GM20000 (cell line): ENCODE measurements at regions not wholly inside any gene's neighbourhood (a gene's known extent, or its start where the extent isn't known, plus 50 kb on each side); places are given as distances from the start of the nearest gene placed in this dataset.
"Not testable (repeated sequence)": the region's sequence is repeated elsewhere in the genome, so short reads cannot be mapped to it uniquely, and the experiment has no call there.

Experiments
- DNase-seq: peaks from one replicate; pipeline ENCODE4 v3.0.0; 2012; ENCODE audit warnings: low spot score
- TF ChIP-seq, protein P1 (sequence below): IDR thresholded peaks from 2 replicates; pipeline ENCODE4 v1.5.1; 2012; ENCODE audit warnings: mild to moderate bottlenecking, control low read depth; ENCODE audit errors: extremely low read depth, missing control alignments

DNA sequence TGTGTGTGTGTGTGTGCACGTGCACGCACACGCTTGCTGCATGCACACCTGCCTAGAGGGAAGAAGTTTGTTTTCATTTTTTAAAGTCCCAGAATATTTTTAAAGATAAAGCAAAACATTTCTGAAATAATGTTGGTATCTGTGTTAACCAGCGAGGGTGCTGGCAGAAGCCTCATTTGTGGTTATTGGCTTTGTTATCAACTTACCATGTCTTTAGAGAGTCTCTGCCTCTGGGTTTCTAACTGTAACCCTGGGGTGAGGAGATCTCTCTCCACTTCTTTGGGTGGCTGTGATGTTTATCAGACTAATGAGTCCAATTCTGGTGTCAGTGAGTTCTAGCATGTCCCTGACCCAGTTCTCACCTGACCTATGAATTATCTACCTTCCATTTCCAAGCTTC, 927.6 kb upstream of the FANCL start:
- TF ChIP-seq, protein P1, sequence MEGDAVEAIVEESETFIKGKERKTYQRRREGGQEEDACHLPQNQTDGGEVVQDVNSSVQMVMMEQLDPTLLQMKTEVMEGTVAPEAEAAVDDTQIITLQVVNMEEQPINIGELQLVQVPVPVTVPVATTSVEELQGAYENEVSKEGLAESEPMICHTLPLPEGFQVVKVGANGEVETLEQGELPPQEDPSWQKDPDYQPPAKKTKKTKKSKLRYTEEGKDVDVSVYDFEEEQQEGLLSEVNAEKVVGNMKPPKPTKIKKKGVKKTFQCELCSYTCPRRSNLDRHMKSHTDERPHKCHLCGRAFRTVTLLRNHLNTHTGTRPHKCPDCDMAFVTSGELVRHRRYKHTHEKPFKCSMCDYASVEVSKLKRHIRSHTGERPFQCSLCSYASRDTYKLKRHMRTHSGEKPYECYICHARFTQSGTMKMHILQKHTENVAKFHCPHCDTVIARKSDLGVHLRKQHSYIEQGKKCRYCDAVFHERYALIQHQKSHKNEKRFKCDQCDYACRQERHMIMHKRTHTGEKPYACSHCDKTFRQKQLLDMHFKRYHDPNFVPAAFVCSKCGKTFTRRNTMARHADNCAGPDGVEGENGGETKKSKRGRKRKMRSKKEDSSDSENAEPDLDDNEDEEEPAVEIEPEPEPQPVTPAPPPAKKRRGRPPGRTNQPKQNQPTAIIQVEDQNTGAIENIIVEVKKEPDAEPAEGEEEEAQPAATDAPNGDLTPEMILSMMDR = no peak
- DNase-seq = no peak

DNA sequence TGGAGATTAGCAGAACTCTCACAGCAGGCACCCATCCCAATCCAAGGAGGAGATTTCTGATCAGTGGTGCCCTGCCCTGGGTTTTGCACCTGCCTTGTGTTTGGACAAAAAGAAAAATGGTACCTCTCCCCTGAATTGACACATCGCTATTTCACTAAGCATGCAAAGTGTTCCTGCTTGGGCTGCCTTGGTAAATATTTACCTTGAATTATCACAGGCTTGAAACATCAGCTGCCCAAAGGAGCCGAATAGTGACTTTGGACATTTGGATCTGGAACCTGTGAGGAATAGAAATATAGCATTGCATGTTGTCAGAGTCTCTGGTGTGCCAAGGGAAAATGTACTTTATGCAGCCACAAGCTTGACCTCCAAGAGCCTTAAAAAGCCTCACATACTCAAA, 926.4 kb upstream of the FANCL start:
- TF ChIP-seq, protein P1 = no peak
- DNase-seq = no peak

DNA sequence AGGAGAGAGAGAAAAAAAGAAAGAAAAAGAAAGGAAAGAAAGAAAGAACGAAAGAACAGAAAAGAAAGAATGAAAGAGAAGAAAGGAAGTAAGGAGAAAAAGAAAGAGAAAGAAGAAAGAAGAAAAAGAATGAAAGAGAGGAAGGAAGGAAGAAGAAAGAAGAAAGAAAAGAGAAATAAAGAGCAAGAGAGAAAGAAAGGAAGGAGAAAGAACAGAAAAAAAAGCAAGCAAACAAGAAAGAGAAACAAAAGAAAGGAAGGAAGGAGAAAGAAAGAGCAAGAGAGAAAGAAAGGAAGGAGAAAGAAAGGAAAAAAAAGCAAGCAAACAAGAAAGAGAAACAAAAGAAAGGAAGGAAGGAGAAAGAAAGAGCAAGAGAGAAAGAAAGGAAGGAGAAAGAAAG, 916.8 kb upstream of the FANCL start:
- not testable (repeated sequence) for DNase-seq

DNA sequence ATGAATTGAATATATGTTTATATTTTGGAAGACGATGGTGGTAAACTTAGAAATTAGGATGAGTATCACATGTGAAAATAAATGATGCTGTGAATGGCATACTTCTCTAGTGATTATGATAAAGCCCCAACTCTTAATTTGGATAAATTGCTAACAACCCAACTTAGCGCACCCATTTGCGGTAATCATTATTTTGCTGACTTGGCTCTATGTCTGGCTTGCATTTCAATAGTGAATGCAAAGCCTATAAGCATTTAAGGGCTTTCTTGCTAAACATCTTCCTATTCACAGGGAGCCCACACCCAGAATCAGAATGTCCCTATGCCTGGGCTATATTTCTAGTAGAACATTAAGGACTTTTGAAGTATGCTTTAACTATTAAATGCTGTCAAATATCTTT, 910.7 kb upstream of the FANCL start:
- TF ChIP-seq, protein P1 = no peak
- DNase-seq = no peak

DNA sequence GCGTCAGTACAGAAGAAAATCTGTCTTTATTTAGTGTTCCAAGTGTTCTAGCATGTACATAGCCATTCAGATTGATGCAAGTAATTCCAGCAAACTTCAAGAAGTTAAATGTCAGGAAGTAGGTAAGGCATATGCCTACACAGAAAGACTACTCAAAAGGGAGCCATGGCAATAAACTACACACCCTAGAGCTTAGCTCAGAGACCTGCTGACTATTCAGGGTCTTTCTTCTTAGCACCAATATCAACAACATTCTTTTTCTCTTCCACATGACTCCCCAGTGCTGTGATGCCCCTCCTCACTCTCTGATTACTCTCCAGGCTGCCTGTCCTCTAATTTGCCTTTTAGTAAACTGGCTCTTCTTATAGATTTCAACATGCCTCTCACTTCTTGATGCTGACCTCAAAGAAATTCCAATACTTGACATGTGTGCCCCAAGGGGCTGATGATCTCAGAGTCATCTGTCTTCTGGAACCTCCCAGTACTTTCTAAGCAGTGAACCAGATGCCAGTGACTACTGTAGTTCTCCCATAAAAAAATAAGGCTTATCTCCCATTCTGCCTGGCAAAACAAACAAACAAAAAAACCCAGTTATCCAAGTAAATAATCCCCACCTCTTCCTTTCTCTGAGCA, 909.2 kb upstream of the FANCL start:
- DNase-seq = no peak
- TF ChIP-seq, protein P1 = no peak

DNA sequence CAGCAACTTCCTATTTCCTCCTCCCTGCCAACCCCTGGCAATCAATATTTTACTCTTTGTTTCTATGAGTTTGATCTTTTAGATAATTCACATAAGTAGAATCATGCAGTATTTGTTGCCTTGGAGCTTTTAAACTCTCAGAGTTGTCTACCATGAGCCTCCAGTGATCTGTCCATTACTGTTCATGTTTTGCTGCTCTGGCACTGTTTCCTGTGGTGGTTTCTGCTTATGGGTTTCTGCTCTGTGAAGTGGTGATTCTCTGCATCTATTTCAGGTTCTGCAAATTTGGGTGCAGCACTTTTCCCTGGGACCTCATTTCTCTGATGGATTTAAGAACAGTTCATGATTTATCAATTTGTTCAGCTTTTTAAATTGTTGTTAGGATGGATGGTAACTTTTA, 908.1 kb upstream of the FANCL start:
- no peak for DNase-seq

DNA sequence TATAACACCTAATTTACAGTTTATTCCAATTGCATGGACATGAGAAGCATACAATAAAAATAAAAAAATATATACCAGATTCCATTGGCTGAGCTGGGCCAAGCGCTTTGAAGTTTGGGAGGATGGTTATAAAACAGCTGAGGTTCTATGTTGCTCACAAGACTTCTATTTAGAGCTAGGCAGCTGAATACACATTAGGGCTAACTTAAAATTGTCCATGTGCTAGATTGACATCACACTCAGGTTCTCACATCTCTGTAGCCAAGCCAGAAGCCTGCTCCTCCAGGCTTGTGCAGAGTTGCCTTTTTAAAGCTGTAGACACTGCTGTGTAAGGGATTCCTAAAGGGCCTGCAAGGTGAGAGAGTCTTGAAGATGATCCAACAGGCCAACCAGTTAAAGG, 871.1 kb upstream of the FANCL start:
- TF ChIP-seq, protein P1 = no peak
- no peak for DNase-seq

More for the DNA sequence above, 908.1 kb upstream of the FANCL start:
- TF ChIP-seq, protein P1 = no peak

DNA sequence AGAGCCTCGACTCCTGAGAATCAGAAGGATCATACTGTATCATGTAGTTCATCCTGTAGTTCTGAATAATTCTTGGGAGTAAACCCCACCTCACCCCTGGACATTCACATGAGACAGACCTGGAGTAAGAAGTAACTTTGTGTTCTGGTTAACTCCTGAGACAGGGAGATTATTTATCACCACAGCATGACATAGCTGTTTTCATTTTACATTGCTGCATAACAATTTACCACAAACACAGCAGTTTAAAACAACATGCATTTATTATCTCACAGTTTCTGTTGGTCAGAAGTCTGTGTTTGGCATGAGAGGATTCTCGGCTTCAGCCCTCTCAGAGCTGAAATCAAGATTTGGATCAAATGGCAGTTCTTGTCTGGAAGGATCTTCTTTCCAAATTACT, 855.8 kb upstream of the FANCL start:
- TF ChIP-seq, protein P1 = no peak
- no peak for DNase-seq
